Neural crest cell (in vitro differentiated cells): ENCODE measurements at regions not wholly inside any gene's neighbourhood (a gene's known extent, or its start where the extent isn't known, plus 50 kb on each side); places are given as distances from the start of the nearest gene placed in this dataset.
A peak's percentile ranks its signal among the peaks of the same experiment; 100 is the strongest.

Experiments used
- DNase-seq: peaks from one replicate; pipeline ENCODE4 v3.0.0; 2021; ENCODE audit warnings: low read depth, mixed read lengths, low spot score
- H3K27ac Mint-ChIP-seq: one replicate; pipeline ENCODE4 v1.8.0; 2021; ENCODE audit warnings: mild to moderate bottlenecking, mixed read lengths; ENCODE audit not compliant: unreplicated experiment
- H3K27me3 Mint-ChIP-seq: 2 replicates; pipeline ENCODE4 v1.8.0; 2021; ENCODE audit warnings: low read depth, mild to moderate bottlenecking, mixed read lengths
- H3K36me3 Mint-ChIP-seq: 2 replicates; pipeline ENCODE4 v1.8.0; 2021; ENCODE audit warnings: low read depth, mild to moderate bottlenecking, mixed read lengths
- H3K4me1 Mint-ChIP-seq: 2 replicates; pipeline ENCODE4 v1.8.0; 2021; ENCODE audit warnings: mixed read lengths
- H3K4me3 Mint-ChIP-seq: one replicate; pipeline ENCODE4 v1.8.0; 2021; ENCODE audit warnings: mild to moderate bottlenecking, mixed read lengths
- H3K9me3 Mint-ChIP-seq: 2 replicates; pipeline ENCODE4 v1.8.0; 2021; ENCODE audit warnings: mixed read lengths
- TF ChIP-seq, protein P1 (sequence below): fragments of 200-600 bp; sonication (generic); conservative IDR thresholded peaks from 2 replicates; pipeline ENCODE4 v1.5.0; 2021; ENCODE audit warnings: antibody characterized with exemption, mild to moderate bottlenecking

DNA sequence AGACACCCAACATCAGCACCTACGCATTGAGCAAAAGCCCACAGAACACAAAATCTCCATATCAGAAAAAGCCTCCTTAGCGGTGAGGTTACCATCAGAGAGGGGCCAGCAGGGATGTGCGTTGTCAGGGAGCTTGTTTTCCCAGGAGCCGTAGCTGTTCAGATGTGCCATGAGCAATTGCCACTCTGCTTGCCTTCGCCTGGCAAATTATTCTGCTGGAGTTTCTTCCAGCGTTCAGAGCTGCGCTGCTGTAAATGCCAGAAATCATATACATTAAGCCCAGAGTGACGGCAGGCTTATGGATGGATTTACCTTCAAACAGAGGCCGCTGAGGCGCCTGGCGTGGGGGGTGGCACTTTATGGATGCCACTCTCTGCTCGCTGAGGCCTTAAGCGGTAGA, 632.3 kb downstream of the BCOR start:
- Mint-ChIP-seq H3K9me3 (no peaks in the 10 kb centered on the region), H3K27ac (no peak overlapping the region), H3K4me1 (no peaks in the 10 kb centered on the region), H3K27me3 (peaks cover 4% of the 10 kb centered on the region), H3K4me3 (no peak overlapping the region), H3K36me3 (no peaks in the 10 kb centered on the region)
- DNase-seq: no peak
- TF ChIP-seq, protein P1, sequence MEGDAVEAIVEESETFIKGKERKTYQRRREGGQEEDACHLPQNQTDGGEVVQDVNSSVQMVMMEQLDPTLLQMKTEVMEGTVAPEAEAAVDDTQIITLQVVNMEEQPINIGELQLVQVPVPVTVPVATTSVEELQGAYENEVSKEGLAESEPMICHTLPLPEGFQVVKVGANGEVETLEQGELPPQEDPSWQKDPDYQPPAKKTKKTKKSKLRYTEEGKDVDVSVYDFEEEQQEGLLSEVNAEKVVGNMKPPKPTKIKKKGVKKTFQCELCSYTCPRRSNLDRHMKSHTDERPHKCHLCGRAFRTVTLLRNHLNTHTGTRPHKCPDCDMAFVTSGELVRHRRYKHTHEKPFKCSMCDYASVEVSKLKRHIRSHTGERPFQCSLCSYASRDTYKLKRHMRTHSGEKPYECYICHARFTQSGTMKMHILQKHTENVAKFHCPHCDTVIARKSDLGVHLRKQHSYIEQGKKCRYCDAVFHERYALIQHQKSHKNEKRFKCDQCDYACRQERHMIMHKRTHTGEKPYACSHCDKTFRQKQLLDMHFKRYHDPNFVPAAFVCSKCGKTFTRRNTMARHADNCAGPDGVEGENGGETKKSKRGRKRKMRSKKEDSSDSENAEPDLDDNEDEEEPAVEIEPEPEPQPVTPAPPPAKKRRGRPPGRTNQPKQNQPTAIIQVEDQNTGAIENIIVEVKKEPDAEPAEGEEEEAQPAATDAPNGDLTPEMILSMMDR: no peak

DNA sequence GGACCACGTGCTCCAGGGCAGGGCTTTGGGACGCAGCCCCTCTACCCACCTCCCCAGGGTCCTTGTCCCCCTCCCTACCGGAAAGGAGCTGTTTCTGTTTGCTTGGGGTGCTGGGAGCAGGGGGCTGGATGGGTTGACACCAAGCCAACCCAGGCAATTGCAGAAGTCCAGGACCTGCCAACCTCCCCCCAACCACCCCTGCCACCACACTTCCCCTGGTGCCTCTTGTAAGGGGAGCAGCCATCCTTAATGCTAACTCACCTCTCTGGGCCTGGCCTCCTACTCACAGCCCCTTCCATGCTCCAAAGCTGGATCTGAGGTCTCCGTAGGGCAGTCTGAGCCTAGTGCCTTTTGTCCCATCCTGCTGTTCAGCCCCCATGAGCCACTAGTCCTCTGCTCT, 631.9 kb downstream of the BCOR start:
- no peak for DNase-seq
- TF ChIP-seq, protein P1: no peak
- Mint-ChIP-seq H3K27me3 (peaks cover 4% of the 10 kb centered on the region), H3K27ac (no peak overlapping the region), H3K4me1 (no peaks in the 10 kb centered on the region), H3K9me3 (no peaks in the 10 kb centered on the region), H3K36me3 (no peaks in the 10 kb centered on the region), H3K4me3 (no peak overlapping the region)

DNA sequence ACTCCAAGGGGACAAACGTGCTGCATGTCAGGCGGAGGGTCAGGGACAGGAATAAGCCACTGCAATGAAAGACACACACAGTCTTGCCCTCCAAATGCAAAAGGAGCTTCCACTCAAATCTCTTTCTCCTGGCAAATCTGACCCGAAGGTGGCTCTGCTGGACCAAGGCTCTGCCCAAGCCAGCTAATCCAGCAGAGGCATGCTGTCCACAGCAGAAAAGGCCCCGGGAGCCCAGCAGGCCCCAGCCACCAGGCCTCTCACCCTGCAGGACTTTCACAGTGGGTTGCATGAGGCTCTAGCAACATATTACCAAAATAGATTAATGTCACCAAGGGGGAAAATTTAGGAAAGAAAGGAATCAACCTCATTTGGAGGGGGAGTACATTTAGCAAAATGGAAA, 628.6 kb downstream of the BCOR start:
- Mint-ChIP-seq H3K27ac (peak overlapping the region; percentile 23), H3K27me3 (peaks cover 4% of the 10 kb centered on the region), H3K36me3 (no peaks in the 10 kb centered on the region), H3K4me1 (peaks cover 5% of the 10 kb centered on the region), H3K4me3 (no peak overlapping the region), H3K9me3 (peaks cover 2% of the 10 kb centered on the region)
- TF ChIP-seq, protein P1: no peak
- no peak for DNase-seq

DNA sequence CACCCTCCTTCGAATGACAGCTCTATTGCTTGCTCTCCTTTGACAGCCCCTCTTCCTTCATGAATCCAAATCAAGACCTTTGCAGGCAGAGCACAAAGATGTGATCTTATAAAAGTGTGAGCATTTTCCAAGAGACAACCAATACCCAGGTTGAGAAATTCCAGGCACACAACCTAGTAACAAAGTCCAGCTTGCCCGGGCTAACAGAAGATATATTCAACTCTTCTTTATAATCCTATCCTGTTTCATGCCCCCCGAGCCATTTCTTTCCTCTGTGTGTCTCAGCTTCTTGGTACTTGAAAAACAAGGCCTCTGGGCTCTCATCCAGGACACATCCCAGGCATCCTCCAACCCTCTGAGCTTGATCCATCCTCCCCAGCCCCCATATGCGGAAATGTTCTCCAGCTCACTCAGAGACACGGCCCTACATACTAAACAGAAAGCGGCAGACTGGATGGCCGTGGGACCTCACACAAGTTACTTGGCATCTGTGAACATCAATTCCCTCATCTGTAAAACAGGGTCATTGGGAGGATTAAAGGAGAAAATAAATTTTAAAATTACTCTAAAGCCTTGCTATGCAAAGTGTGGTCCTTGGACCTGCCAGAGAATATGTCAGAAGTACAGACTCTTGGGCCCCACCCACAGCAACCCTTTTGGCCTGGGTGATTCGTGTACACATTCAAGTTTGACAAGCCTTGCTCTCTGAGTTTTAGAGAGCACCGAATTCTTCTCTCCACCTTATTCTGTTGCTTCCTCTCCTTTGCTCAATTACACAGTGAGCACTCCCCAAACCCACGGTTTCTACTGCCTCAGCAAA, 627.0 kb downstream of the BCOR start:
- Mint-ChIP-seq H3K36me3 (no peaks in the 10 kb centered on the region), H3K27me3 (no peaks in the 10 kb centered on the region), H3K9me3 (peaks cover 5% of the 10 kb centered on the region), H3K4me3 (no peak overlapping the region), H3K4me1 (peaks cover 18% of the 10 kb centered on the region), H3K27ac (no peak overlapping the region)
- TF ChIP-seq, protein P1: no peak
- DNase-seq: no peak

DNA sequence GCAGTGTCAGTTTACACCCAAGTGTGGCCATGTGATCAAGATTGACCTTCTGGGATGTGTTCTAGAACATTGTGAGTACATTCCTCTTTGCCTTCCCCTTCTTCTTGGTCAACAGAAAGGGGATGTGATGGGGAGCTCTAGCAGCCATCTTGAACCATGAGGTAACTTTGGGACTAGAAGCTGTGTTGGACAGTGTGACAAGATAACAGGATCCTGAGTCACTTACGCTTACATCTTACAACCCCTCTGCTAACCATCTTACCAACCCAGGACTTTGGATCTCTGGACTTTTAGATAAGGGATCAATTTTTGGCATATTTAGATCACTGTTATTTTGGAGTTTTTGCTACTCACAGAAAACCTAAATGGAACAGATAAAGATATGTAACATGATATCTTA, 625.6 kb downstream of the BCOR start:
- H3K9me3 Mint-ChIP-seq: peaks cover 8% of the 10 kb centered on the region
- H3K4me3 Mint-ChIP-seq: no peak overlapping the region
- no peak for DNase-seq
- peaks cover 30% of the 10 kb centered on the region for H3K4me1 Mint-ChIP-seq
- no peaks in the 10 kb centered on the region for H3K36me3 Mint-ChIP-seq
- H3K27ac Mint-ChIP-seq: no peak overlapping the region
- no peaks in the 10 kb centered on the region for H3K27me3 Mint-ChIP-seq
- TF ChIP-seq, protein P1: no peak
